HCT116 (cell line): ENCODE measurements at regions not wholly inside any gene's neighbourhood (a gene's known extent, or its start where the extent isn't known, plus 50 kb on each side); places are given as distances from the start of the nearest gene placed in this dataset.

Experiments
- ATAC-seq: fragments of 200-7000 bp; cut with Tn5 transposase; 2 replicates; pipeline ENCODE4 v1.9.1; 2020; ENCODE audit warnings: mild to moderate bottlenecking, moderate library complexity
- BruUV-seq: library from RNA; stranded (reverse); fragments of 400-500 nt; replicated peaks from 2 replicates; lab custom pipeline; 2021; lab: Mats Ljungman, UMichigan
- CTCF ChIA-PET: fragments of 300-600 bp; sonication (Branson Sonifier 250); formaldehyde crosslinking; loops from one replicate; lab custom pipeline; 2021; ENCODE audit warnings: antibody characterized with exemption; lab: Charles Lee
- POLR2A ChIA-PET: fragments of 300-600, 350-600 bp; sonication (Branson Sonifier 250); formaldehyde crosslinking; loops from one replicate; lab custom pipeline; 2021; ENCODE audit warnings: antibody characterized with exemption; lab: Charles Lee
- RAD21 ChIA-PET, 2 experiments: fragments of 300-600 bp; sonication (Branson Sonifier 250); formaldehyde crosslinking; loops; one replicate each; lab custom pipeline; 2023; ENCODE audit warnings: low total read pairs in 2 of 2; ENCODE audit not compliant: uncharacterized antibody in 2 of 2, unreplicated experiment in 2 of 2, low non-redundant PET in 1 of 2; lab: Charles Lee
- DNase-seq: peaks from one replicate; pipeline ENCODE4 v3.0.0-alpha.2; 2010; ENCODE audit warnings: low read depth, low spot score
- H2AFZ ChIP-seq: fragments of 200-600 bp; shearing (Covaris generic), sonication (generic); 2 replicates; pipeline ENCODE4 v1.6.1; 2017; ENCODE audit warnings: low read depth, mixed run types, mixed read lengths, antibody characterized with exemption, low read length; ENCODE audit not compliant: poor library complexity, severe bottlenecking
- H3K27ac ChIP-seq: 2 replicates; pipeline ENCODE4 v1.5.1; 2012; ENCODE audit warnings: low read depth, low read length
- H3K27me3 ChIP-seq: fragments of 200-600 bp; sonication (generic); 2 replicates; pipeline ENCODE4 v1.6.1; 2016; ENCODE audit warnings: mixed run types, low read length, mixed read lengths; ENCODE audit not compliant: insufficient read depth
- H3K36me3 ChIP-seq, 2 experiments: fragments of 200-500 bp in 1 of 2; fragments of 200-600 bp in 1 of 2; sonication (Bioruptor generic) in 1 of 2; sonication (generic) in 1 of 2; 2 replicates each; pipeline versions ENCODE4 v1.5.1 to v1.6.1; 2014 to 2016; ENCODE audit warnings: low read length in 2 of 2, inconsistent platforms in 1 of 2, mixed read lengths in 1 of 2, mixed run types in 1 of 2; ENCODE audit not compliant: insufficient read depth in 2 of 2, control insufficient read depth in 1 of 2
- H3K4me1 ChIP-seq, 2 experiments: fragments of 200-600 bp in 1 of 2; sonication (generic) in 1 of 2; 2 replicates each; pipeline versions ENCODE4 v1.5.1 to v1.6.1; 2012 to 2017; ENCODE audit warnings: low read length in 2 of 2, inconsistent platforms in 1 of 2, mild to moderate bottlenecking in 1 of 2, mixed read lengths in 1 of 2, mixed run types in 1 of 2, moderate library complexity in 1 of 2; ENCODE audit not compliant: insufficient read depth in 2 of 2, control insufficient read depth in 1 of 2
- H3K4me2 ChIP-seq: fragments of 200-600 bp; sonication (generic); 2 replicates; pipeline ENCODE4 v1.6.1; 2017; ENCODE audit warnings: mixed run types, low read length, mixed read lengths
- H3K4me3 ChIP-seq, 2 experiments: fragments of 200-600 bp in 1 of 2; sonication (generic) in 1 of 2; replicated peaks in 1 of 2; 2 replicates each; pipeline ENCODE4 v1.5.1; 2011 to 2016; ENCODE audit warnings: low read length in 2 of 2, control low read depth in 1 of 2, low read depth in 1 of 2, mild to moderate bottlenecking in 1 of 2, mixed read lengths in 1 of 2, mixed run types in 1 of 2
- H3K79me2 ChIP-seq: fragments of 200-600 bp; sonication (generic); 2 replicates; pipeline ENCODE4 v1.6.1; 2017; ENCODE audit warnings: mild to moderate bottlenecking, mixed run types, low read length, moderate library complexity, mixed read lengths; ENCODE audit not compliant: insufficient read depth
- H3K9ac ChIP-seq: fragments of 200-600 bp; sonication (generic); 2 replicates; pipeline ENCODE4 v1.6.1; 2016; ENCODE audit warnings: low read length, mixed read lengths
- H3K9me2 ChIP-seq: fragments of 200-600 bp; sonication (generic), shearing (Covaris generic); 2 replicates; pipeline ENCODE4 v1.6.1; 2017; ENCODE audit warnings: mixed run types, mild to moderate bottlenecking, moderate library complexity; ENCODE audit not compliant: insufficient read depth
- H3K9me3 ChIP-seq, 2 experiments: fragments of 200-500 bp in 1 of 2; fragments of 200-600 bp in 1 of 2; sonication (Bioruptor generic) in 1 of 2; sonication (generic) in 1 of 2; 2 replicates each; pipeline ENCODE4 v1.6.1; 2014 to 2017; ENCODE audit warnings: low read length in 2 of 2, mixed read lengths in 2 of 2, inconsistent platforms in 1 of 2, low read depth in 1 of 2, mild to moderate bottlenecking in 1 of 2, mixed run types in 1 of 2, moderate library complexity in 1 of 2; ENCODE audit not compliant: control insufficient read depth in 1 of 2, insufficient read depth in 1 of 2
- H4K20me1 ChIP-seq: fragments of 200-600 bp; sonication (generic), shearing (Covaris generic); 2 replicates; pipeline ENCODE4 v1.6.1; 2017; ENCODE audit warnings: mixed run types, mild to moderate bottlenecking, moderate library complexity; ENCODE audit not compliant: insufficient read depth
- CBX3 ChIP-seq: IDR thresholded peaks from 2 replicates; pipeline ENCODE4 v1.6.1; 2012; ENCODE audit warnings: low read depth
- EZH2phosphoT487 ChIP-seq: fragments of 200-600 bp; IDR thresholded peaks from 2 replicates; pipeline ENCODE4 v1.6.1; 2018; ENCODE audit warnings: antibody characterized with exemption, borderline replicate concordance
- FOSL1 ChIP-seq: IDR thresholded peaks from 2 replicates; pipeline ENCODE4 v1.6.1; 2012; ENCODE audit warnings: low read depth
- POLR2AphosphoS5 ChIP-seq: IDR thresholded peaks from 2 replicates; pipeline ENCODE4 v1.6.1; 2011; ENCODE audit warnings: mild to moderate bottlenecking, low read depth, low read length, moderate library complexity
- RAD21 ChIP-seq: IDR thresholded peaks from 2 replicates; pipeline ENCODE4 v1.6.1; 2012; ENCODE audit warnings: low read depth, mild to moderate bottlenecking
- REST ChIP-seq: IDR thresholded peaks from 2 replicates; pipeline ENCODE4 v1.6.1; 2012; ENCODE audit warnings: low read depth
- SIN3A ChIP-seq: IDR thresholded peaks from 2 replicates; pipeline ENCODE4 v1.6.1; 2012; ENCODE audit warnings: low read depth
- TCF7L2 ChIP-seq: IDR thresholded peaks from 2 replicates; pipeline ENCODE4 v1.7.0; 2011; ENCODE audit warnings: borderline replicate concordance, inconsistent platforms; ENCODE audit not compliant: insufficient read depth, insufficient read length; ENCODE audit errors: extremely low read depth
- ZFX ChIP-seq: fragments of 450-650 bp; IDR thresholded peaks from 2 replicates; pipeline ENCODE4 v1.6.1; 2017
- intact Hi-C: fragments of 100-400 bp; cut with micrococcal nuclease; formaldehyde crosslinking; loops from 2 replicates; pipeline ENCODE4 v1.10.0; 2022

DNA sequence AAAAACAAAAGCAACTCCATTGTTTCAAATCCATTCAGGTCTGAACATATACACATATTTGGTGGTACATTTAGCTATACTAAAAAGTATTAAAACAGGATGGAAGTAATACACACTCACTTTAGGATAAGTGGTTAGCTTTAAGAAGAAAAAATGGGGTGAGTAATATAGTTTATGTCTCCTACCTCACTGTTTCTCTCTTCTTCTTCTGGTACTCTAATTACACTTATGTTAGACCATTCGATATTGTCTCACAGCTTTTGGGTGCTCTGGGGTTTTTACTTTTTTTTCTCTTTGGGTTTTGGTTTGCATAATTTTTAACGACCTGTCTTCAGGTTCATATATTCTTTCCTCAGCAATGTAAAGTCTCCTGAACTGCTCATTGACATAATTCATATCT is 75.4 kb upstream of the AKAP13 start:
- no peak overlapping the region for H3K9ac ChIP-seq
- TF ChIP-seq ZFX (no peak), POLR2AphosphoS5 (no peak), EZH2phosphoT487 (no peak), RAD21 (no peak), TCF7L2 (no peak), SIN3A (no peak), REST (no peak), CBX3 (no peak), FOSL1 (no peak)
- TF ChIP-seq, all 23 proteins: peak for 0
- intact Hi-C loops, result loop anchor here (10.0 kb wide), 1 partner anchor 420 kb away; no protein-coding TSS in a partner anchor
- RAD21 ChIA-PET, result no interaction called here
- DNase-seq (no peak), ATAC-seq (no peak)
- no peaks in the 10 kb centered on the region for H3K79me2 ChIP-seq
- H3K9me2 ChIP-seq, result no peaks in the 10 kb centered on the region
- H3K27ac ChIP-seq, result no peak overlapping the region
- H3K27me3 ChIP-seq, result no peaks in the 10 kb centered on the region
- POLR2A ChIA-PET, result no interaction called here
- no peaks in the 10 kb centered on the region for H3K9me3 ChIP-seq
- H3K4me2 ChIP-seq, result no peak overlapping the region
- CTCF ChIA-PET, result interaction anchor here (0.8 to 1.1 kb wide), 2 partner anchors 9 to 11 kb away, joined by 3 to 4 read pairs; no protein-coding TSS in a partner anchor
- H2AFZ ChIP-seq, result peak overlapping the region; percentile 73
- no peaks in the 10 kb centered on the region for H3K36me3 ChIP-seq
- BruUV-seq, result no TSS peak
- H3K4me1 ChIP-seq, result no peaks in the 10 kb centered on the region
- H4K20me1 ChIP-seq, result no peaks in the 10 kb centered on the region
- no peak overlapping the region for H3K4me3 ChIP-seq
